NCI-H1417 (cell line): ENCODE measurements at regions not wholly inside any gene's neighbourhood (a gene's known extent, or its start where the extent isn't known, plus 50 kb on each side); places are given as distances from the start of the nearest gene placed in this dataset.
"Not testable (repeated sequence)": the region's sequence is repeated elsewhere in the genome, so short reads cannot be mapped to it uniquely, and the experiment has no call there.

Experiments used
- DNase-seq, 3 experiments: peaks; one replicate each; lab custom pipeline; 2025; lab: John Stamatoyannopoulos, UW

DNA sequence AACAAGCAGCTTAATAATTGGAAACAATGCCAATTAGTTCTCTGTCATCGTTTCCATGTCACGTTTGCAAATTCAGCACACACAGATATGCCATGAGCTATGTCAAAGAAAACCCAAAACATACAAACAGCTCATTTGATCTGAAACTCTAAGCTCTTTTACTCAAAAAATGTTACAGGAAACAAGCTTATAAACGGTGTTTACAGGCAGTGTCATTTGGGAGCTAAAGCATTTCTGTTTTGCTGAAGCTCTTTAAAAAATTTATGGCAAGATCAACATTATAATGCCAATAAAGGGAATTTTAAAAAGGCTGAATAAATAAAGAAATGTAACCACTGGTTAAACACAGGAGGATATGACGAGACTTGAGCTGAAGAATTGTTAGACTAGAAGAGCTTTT lies 94.0 kb upstream of the HS3ST2 start:
- DNase-seq, result no peak

DNA sequence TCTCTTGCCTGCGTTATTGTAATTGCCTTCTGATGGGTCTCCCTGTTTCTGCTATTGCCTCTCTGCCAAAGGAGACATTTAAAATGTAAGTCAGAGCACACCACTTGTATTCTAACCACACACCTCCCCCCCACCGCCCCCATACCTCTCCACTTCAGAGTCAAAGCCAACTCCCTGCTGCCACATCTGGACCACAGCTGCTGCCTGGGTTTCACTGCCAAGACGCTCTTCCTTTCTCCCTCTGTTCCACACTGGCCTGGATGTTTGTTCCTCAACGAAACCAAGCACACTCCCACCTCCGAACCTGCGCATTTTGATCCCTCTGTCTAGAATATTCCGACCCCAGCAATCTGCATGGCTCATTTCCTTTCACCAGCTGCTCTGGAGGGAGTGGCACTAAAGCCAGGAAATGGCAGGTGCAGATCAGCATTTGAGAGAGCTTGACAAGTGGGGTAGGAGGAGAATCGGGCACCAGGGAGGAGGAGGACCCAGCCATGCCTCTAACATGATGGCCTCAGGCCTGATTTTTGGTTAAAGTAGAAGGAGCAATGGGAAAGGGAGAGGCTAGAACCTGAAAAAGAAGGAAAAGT lies 92.4 kb upstream of the HS3ST2 start:
- peak in 2 of 3 experiments; percentile 21 to 85 for DNase-seq

DNA sequence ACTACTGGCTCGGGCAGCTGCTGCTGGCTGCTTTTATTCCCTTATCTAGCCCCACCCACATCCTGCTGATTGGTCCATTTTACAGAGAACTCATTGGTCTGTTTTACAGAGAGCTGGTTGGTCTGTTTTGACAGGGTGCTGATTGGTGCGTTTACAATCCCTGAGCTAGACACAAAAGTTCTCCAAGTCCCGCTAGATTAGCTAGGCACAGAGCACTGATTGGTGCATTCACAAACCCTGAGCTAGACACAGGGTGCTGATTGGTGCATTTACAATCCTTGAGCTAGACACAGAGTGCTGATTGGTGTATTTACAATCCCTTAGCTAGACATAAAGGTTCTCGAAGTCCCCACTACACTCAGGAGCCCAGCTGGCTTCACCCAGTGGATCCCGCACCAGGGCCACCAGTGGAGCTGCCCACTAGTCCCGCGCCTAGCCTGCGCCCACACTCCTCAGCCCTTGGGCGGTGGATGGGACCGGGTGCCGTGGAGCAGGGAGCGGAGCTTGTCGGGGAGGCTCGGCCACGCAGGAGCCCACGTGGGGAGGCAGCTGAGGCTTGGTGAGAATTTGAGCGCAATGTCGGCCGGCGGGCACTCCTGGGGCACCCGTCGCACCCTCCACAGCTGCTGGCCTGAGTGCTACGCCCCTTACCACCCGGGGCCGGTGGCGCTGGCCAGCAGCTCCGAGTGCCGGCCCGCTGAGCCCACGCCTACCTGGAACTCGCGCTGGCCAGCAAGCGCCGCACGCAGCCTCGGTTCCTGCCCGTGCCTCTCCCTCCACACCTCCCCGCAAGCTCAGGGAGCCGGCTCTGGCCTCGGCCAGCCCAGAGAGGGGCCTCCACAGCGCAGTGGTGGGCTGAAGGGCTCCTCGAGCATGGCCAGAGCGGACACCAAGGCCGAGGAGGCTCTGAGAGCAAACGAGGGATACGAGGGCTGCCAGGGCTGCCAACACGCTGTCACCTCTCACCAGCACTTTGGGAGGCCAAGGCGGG lies 91.1 kb upstream of the HS3ST2 start:
- not testable (repeated sequence) for DNase-seq

GRCh38 chr16:22726868-22727267 lies 87.1 kb upstream of the HS3ST2 start:
- DNase-seq, result no peak

DNA sequence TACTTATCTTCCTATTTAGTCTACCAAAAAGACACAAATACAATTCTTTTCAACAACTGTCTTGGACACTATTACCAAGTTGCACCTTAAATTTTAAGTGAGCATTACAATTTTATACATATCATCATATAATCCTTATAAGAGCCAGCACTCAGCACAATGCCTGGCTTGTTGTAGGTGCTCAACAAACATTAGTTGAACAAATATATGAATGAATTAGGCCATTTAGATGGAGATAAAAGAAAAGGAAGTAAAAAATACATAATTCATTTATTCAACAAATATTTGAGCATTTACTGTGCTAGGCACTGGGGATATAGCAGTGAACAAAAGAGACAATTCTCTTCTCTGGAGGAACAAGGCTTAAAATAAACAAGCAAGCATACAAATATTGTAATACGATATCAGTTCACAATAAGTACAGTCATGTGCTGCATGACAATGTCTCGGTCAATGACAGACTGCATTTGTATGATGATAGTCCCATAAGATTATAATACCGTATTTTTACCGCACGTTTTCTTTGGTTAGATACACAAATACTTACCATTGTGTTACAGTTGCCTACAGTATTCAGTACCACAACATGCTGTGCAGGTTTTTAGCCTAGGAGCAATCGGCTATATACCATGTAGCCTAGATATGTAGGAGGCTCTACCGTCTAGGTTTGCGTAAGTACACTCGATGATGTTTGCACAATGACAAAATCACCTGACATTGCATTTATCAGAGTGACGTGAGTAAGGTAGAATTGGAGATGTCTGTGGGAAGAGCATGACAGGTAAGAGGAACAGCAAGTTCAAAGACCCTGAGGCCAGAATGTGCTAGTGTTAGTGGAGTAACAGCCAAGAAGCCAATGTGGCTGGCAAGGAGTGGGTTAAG lies 86.4 kb upstream of the HS3ST2 start:
- peak in 1 of 3 experiments; percentile 54 for DNase-seq

- DNase-seq, result no peak
Measured at GRCh38 chr16:22728167-22728836, 85.7 kb upstream of the HS3ST2 start.

- DNase-seq, result peak in 1 of 3 experiments; percentile 39
Measured at GRCh38 chr16:22732400-22732799, 81.6 kb upstream of the HS3ST2 start.

DNA sequence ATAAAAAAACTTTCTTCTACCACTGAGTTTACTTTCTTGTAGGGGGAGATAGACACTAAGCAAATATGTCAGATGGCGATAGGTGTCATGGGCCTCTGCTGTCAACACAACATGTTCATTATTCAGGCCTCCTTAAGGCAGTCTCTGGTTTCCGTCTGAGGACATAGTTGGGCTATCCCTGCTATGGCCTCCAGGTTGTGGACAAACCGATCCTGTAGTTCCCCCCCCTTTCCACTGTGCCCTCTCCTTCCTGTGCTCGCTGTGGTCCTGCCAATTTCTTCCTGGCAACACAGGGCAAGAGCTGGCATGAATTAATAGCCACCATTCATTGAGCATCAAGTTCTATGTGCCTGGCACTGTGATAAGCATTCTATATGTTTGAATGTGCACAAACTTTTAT lies 81.0 kb upstream of the HS3ST2 start:
- no peak for DNase-seq

- peak in 1 of 3 experiments; percentile 43 for DNase-seq
Measured at GRCh38 chr16:22734368-22734767, 79.6 kb upstream of the HS3ST2 start.

GRCh38 chr16:22736791-22737190 lies 77.2 kb upstream of the HS3ST2 start:
- DNase-seq, result no peak

GRCh38 chr16:22739077-22739476 lies 74.9 kb upstream of the HS3ST2 start:
- no peak for DNase-seq

DNA sequence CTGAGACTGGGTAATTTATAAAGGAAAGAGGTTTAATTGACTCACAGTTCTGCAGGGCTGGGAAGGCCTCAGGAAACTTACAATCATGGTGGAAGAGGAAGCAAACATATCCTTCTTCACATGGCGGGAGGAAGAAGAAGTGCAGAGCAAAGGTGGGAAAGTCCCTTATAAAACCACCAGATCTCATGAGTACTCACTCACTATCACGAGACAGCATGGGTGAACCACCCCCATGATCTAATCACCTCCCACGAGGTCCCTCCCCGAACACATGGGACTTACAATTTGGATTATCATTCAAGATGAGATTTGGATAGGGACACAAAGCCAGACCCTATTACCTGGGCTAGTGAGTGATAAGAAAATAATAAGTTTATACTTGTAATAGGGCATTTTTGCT lies 70.6 kb upstream of the HS3ST2 start:
- DNase-seq, result no peak

- no peak for DNase-seq
Measured at GRCh38 chr16:22751104-22751667, 62.8 kb upstream of the HS3ST2 start.

GRCh38 chr16:22751685-22752084 lies 62.3 kb upstream of the HS3ST2 start:
- no peak for DNase-seq

DNA sequence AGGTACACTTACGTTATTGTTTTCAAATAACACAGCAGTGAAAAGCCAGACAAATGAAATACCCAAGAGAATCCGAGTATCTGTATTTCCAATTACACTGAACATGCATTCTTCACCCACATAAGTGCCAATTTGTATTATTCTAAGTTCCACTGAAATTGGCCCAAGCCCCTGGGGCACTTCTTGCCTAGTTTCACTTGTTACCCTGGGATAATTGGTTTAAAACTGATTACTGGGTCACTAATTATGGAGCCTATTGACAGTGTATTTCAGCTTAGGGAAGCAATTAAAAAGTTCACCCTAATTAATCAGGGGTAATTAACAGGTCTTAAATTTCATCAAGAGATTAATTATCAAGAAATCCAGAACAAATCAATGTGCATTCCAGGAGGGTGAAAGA lies 60.5 kb upstream of the HS3ST2 start:
- DNase-seq, result no peak

DNA sequence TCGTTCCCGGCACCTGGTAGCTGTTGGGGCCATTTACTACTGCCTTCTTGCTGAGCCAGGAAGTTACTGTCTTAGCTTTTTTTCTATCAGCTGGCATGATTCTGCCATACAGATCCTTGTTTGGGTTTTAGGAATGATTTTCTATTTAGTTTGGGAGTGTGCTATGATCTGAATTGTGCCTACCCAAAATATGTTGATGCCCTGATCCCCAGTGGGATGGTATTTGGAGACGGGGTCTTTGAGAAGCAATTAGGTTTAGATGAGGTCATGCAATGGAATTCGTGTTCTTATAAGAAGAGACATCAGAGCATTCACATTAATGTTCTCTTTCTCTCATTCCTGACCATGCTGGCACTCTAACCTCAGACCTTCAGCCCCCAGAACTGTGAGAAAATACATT lies 59.4 kb upstream of the HS3ST2 start:
- no peak for DNase-seq

- DNase-seq, result no peak
Measured at GRCh38 chr16:22757202-22757601, 56.8 kb upstream of the HS3ST2 start.

DNA sequence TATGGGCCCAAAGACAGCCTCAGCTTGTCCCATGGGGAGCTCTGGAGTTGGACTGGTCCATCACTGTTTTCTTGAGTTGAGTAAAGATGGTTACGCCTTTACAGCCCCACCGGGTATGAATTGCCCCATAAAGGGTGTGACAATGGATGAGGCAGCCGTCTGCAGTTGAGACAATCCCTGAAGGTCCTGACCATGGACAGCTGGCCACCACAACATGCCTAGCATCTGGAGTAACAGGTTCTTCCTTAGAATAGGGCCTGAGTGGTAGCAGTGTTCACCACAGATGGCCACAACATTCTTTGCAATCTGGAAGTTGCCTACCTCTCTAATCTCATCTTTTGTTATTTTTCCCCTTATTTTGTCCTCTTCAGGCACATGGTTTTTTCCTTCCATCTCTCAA lies 51.5 kb upstream of the HS3ST2 start:
- no peak for DNase-seq

DNA sequence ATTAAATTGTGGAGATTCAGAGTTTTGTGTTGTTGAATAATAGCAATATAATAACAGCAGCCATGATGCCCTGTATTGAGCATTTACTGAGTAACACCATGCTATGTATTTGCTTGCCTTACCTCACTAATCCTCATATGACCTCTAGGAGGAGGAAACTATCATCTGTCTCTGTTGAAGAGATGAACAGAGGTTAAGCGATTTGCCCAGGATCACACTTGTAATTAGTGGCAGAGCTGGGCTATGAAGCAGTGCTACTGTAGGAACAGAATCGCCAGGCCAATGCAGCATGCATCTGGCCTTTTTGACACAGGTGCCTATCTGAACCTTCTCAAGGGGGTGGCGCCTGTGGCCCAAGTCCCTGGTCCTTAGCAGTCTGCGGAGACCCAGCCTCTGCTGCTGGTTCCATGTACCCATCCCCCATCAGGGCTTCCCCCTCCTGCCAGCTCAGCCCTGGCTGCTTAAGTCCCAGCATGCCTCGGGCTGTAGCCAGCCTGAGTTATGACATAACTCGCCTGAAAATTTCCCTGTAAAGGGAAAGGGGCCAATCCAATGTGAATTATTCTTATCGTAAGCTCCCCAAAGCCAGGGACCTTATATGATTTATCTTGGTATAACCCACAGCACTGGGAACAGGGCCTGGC lies 50.4 kb upstream of the HS3ST2 start:
- DNase-seq, result peak in 1 of 3 experiments; percentile 3
